ENCODE measurements at regions not wholly inside any gene's neighbourhood (a gene's known extent, or its start where the extent isn't known, plus 50 kb on each side); places are given as distances from the start of the nearest gene placed in this dataset.
A peak's percentile ranks its signal among the peaks of the same experiment; 100 is the strongest.
"Not testable (repeated sequence)": the region's sequence is repeated elsewhere in the genome, so short reads cannot be mapped to it uniquely, and the experiment has no call there.

GRCh38 chr6:115053169-115053860, 710.5 kb upstream of the HS3ST5 start:
- DNase-seq = no peak

- DNase-seq = no peak
Measured at GRCh38 chr6:115016593-115016992, 673.8 kb upstream of the HS3ST5 start.

- no peak for DNase-seq
Measured at GRCh38 chr6:115004982-115005381, 662.2 kb upstream of the HS3ST5 start.

GRCh38 chr6:115004204-115004603, 661.4 kb upstream of the HS3ST5 start:
- no peak for DNase-seq

- DNase-seq = peak; percentile 45
Measured at GRCh38 chr6:115001731-115002350, 659.0 kb upstream of the HS3ST5 start.

- DNase-seq = no peak
Measured at GRCh38 chr6:115000736-115001135, 657.9 kb upstream of the HS3ST5 start.

- no peak for DNase-seq
Measured at GRCh38 chr6:114998492-114998891, 655.7 kb upstream of the HS3ST5 start.

GRCh38 chr6:114997813-114998292, 655.0 kb upstream of the HS3ST5 start:
- peak; percentile 67 for DNase-seq

GRCh38 chr6:114995526-114995925, 652.7 kb upstream of the HS3ST5 start:
- DNase-seq = no peak

- DNase-seq = peak; percentile 89
Measured at GRCh38 chr6:114989279-114989964, 646.6 kb upstream of the HS3ST5 start.

- DNase-seq = peak; percentile 89
Measured at GRCh38 chr6:114987281-114987680, 644.5 kb upstream of the HS3ST5 start.

GRCh38 chr6:114955363-114955762, 612.5 kb upstream of the HS3ST5 start:
- DNase-seq = no peak

GRCh38 chr6:114952229-114952628, 609.4 kb upstream of the HS3ST5 start:
- DNase-seq = no peak

- DNase-seq = no peak
Measured at GRCh38 chr6:114945392-114945791, 602.6 kb upstream of the HS3ST5 start.

GRCh38 chr6:114941078-114941477, 598.3 kb upstream of the HS3ST5 start:
- no peak for DNase-seq

- no peak for DNase-seq
Measured at GRCh38 chr6:114940181-114940580, 597.4 kb upstream of the HS3ST5 start.

GRCh38 chr6:114939630-114940029, 596.8 kb upstream of the HS3ST5 start:
- no peak for DNase-seq

GRCh38 chr6:114936080-114936479, 593.3 kb upstream of the HS3ST5 start:
- no peak for DNase-seq

- DNase-seq = no peak
Measured at GRCh38 chr6:114934079-114934478, 591.3 kb upstream of the HS3ST5 start.

GRCh38 chr6:114928731-114929130, 585.9 kb upstream of the HS3ST5 start:
- not testable (repeated sequence) for DNase-seq

GRCh38 chr6:114906096-114906495, 563.3 kb upstream of the HS3ST5 start:
- no peak for DNase-seq

- DNase-seq = no peak
Measured at GRCh38 chr6:114897536-114897935, 554.7 kb upstream of the HS3ST5 start.

- DNase-seq = no peak
Measured at GRCh38 chr6:114892211-114892610, 549.4 kb upstream of the HS3ST5 start.

- no peak for DNase-seq
Measured at GRCh38 chr6:114888241-114888640, 545.4 kb upstream of the HS3ST5 start.
